ENCODE measurements at regions not wholly inside any gene's neighbourhood (a gene's known extent, or its start where the extent isn't known, plus 50 kb on each side); places are given as distances from the start of the nearest gene placed in this dataset.

DNA sequence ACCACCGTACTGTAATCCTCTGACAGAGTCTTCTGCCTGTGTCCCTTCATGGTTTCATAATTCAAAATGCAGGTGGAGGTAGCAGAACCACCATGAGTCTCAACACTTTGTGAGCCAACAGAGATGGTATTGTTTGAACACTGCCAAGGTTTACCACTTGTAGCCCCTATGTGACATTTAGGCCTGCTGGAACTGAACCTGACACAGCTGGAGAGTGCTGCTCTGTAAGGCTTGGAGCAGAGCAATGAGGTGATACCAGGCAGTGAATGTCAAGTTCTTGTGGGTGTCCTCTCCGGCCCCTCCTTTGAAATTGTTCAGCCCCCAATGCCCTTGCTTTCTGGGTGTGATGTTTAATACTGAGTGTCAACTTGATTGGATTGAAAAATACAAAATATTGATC is 1042.9 kb downstream of the ARAP2 start:
- no peak for FAIRE-seq

DNA sequence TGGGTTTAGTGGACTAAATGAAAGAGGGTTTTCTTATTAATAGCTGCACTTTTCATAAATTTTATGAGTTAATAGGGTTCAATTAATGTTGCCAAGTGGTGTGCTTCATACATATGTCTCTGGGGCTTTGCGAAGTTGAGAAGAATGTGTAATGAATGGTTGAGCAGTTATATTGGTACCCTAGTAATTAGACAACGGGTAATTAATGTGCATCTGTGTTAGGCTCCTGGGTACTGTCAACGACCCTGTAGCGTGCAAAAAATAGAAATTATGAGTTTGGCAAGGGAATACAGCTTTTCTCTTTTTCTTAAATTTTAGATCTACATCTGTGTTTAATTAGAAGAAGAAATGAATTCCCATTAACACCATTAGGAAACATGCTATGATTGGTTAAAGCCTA is 1027.7 kb downstream of the ARAP2 start:
- no peak overlapping the region for H3K27ac ChIP-seq (ENCODE audit: low read depth in 1 of 3, low read length in 2 of 3)
- H3K4me3 ChIP-seq (ENCODE audit: low read depth in 1 of 3, low read length in 3 of 3) = no peak overlapping the region
- no peak for FAIRE-seq
- H3K9me3 ChIP-seq (ENCODE audit: control insufficient read depth in 2 of 2, insufficient read depth in 1 of 2, low read depth in 1 of 2, low read length in 1 of 2) = no peaks in the 10 kb centered on the region
- no peaks in the 10 kb centered on the region for H3K27me3 ChIP-seq (ENCODE audit: control insufficient read depth in 3 of 3, insufficient read depth in 3 of 3, low read length in 3 of 3)
- no peaks in the 10 kb centered on the region for H3K36me3 ChIP-seq (ENCODE audit: control insufficient read depth in 3 of 3, insufficient read depth in 2 of 3, low read depth in 1 of 3, low read length in 3 of 3)
- 63 to 77% (median 74%) methylated on average over 4 of the region's 4 CpGs for WGBS, 3 donors
- H3K4me1 ChIP-seq (ENCODE audit: control insufficient read depth in 3 of 3, insufficient read depth in 2 of 3, low read depth in 1 of 3, low read length in 2 of 3) = no peaks in the 10 kb centered on the region
- DNase-seq = no peak

More for the DNA sequence above, 1042.9 kb downstream of the ARAP2 start:
- WGBS, 3 donors = 85 to 88% (median 85%) methylated on average over 2 of the region's 2 CpGs
- no peak overlapping the region for H3K27ac ChIP-seq (ENCODE audit: low read depth in 1 of 3, low read length in 2 of 3)
- no peaks in the 10 kb centered on the region for H3K36me3 ChIP-seq (ENCODE audit: control insufficient read depth in 3 of 3, insufficient read depth in 2 of 3, low read depth in 1 of 3, low read length in 3 of 3)
- no peak overlapping the region for H3K4me3 ChIP-seq (ENCODE audit: low read depth in 1 of 3, low read length in 3 of 3)
- no peaks in the 10 kb centered on the region for H3K27me3 ChIP-seq (ENCODE audit: control insufficient read depth in 3 of 3, insufficient read depth in 3 of 3, low read length in 3 of 3)
- H3K4me1 ChIP-seq (ENCODE audit: control insufficient read depth in 3 of 3, insufficient read depth in 2 of 3, low read depth in 1 of 3, low read length in 2 of 3) = no peaks in the 10 kb centered on the region
- no peak for DNase-seq
- peaks cover 0 to 4% of the 10 kb centered on the region in 2 donors for H3K9me3 ChIP-seq (ENCODE audit: control insufficient read depth in 2 of 2, insufficient read depth in 1 of 2, low read depth in 1 of 2, low read length in 1 of 2)

DNA sequence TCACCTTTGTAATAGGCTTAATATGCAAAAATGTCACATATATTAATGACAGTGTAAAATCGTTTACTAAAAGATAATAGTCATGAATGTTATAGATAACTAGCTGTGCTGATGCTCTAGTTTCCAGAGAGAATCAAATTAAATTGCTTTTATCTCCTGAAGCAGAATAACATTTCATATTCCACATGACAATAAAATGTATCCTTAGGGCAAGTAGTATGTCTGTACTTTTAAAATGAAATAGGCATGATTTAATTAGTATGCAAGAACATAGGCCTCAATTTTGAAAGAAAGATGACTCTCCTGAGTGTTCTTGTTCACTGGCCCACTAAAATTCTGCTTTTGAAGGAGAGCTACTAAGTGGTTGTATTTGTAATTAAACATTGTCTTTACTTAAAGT is 1027.0 kb downstream of the ARAP2 start:
- DNase-seq = no peak
- no peaks in the 10 kb centered on the region for H3K9me3 ChIP-seq (ENCODE audit: control insufficient read depth in 2 of 2, insufficient read depth in 1 of 2, low read depth in 1 of 2, low read length in 1 of 2)
- no peak overlapping the region for H3K27ac ChIP-seq (ENCODE audit: low read depth in 1 of 3, low read length in 2 of 3)
- WGBS, 3 donors = 45 to 61% (median 59%) methylated on average over 1 of the region's 1 CpG
- no peaks in the 10 kb centered on the region for H3K27me3 ChIP-seq (ENCODE audit: control insufficient read depth in 3 of 3, insufficient read depth in 3 of 3, low read length in 3 of 3)
- H3K4me1 ChIP-seq (ENCODE audit: control insufficient read depth in 3 of 3, insufficient read depth in 2 of 3, low read depth in 1 of 3, low read length in 2 of 3) = no peaks in the 10 kb centered on the region
- no peaks in the 10 kb centered on the region for H3K36me3 ChIP-seq (ENCODE audit: control insufficient read depth in 3 of 3, insufficient read depth in 2 of 3, low read depth in 1 of 3, low read length in 3 of 3)
- FAIRE-seq = no peak
- H3K4me3 ChIP-seq (ENCODE audit: low read depth in 1 of 3, low read length in 3 of 3) = no peak overlapping the region

DNA sequence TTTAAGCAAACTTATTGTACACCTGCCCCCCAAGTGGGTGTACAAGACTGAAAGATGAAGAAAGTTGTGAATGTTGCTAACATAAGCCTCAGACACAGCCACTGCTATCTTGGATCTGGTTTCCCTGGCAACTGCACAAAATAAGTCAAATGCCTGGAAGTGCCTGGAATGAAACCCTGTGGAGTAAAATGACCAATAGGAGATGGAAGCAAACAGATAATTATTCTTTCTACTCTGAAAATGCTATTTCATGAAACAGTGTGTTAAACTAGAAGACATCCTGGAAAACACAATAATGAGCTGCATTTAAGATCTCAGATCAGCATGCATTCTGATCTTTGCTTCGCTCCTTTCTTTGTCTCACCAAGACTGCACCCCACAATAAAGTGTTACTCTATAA is 1016.0 kb downstream of the ARAP2 start:
- Histone ChIP-seq H3K9me3 (ENCODE audit: control insufficient read depth in 2 of 2, insufficient read depth in 1 of 2, low read depth in 1 of 2, low read length in 1 of 2) (no peaks in the 10 kb centered on the region), H3K36me3 (ENCODE audit: control insufficient read depth in 3 of 3, insufficient read depth in 2 of 3, low read depth in 1 of 3, low read length in 3 of 3) (no peaks in the 10 kb centered on the region), H3K4me3 (ENCODE audit: low read depth in 1 of 3, low read length in 3 of 3) (no peak overlapping the region), H3K27me3 (ENCODE audit: control insufficient read depth in 3 of 3, insufficient read depth in 3 of 3, low read length in 3 of 3) (no peaks in the 10 kb centered on the region), H3K4me1 (ENCODE audit: control insufficient read depth in 3 of 3, insufficient read depth in 2 of 3, low read depth in 1 of 3, low read length in 2 of 3) (no peaks in the 10 kb centered on the region), H3K27ac (ENCODE audit: low read depth in 1 of 3, low read length in 2 of 3) (no peak overlapping the region)
- WGBS, 3 donors = 82 to 90% (median 83%) methylated on average over 1 of the region's 1 CpG
- DNase-seq (no peak), FAIRE-seq (no peak)

DNA sequence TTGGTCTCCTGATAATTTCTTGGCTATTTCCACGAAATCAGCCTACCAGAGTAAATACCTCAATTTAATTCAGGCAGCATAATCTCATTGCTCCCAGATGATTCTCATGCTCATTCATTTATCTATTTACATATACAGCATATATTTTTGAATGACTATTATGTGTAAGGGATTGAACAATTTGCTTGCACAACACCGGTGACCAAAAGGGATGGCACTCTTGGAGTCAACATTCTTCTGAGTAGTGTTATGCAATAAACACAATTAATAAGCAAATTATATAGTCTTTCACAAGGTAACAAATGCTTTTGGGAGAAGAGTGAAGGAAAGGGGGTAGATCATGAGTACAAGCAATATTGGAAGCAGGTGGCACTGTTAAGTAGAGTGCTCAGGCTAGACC is 1015.3 kb downstream of the ARAP2 start:
- Histone ChIP-seq H3K27me3 (ENCODE audit: control insufficient read depth in 3 of 3, insufficient read depth in 3 of 3, low read length in 3 of 3) (no peaks in the 10 kb centered on the region), H3K4me1 (ENCODE audit: control insufficient read depth in 3 of 3, insufficient read depth in 2 of 3, low read depth in 1 of 3, low read length in 2 of 3) (no peaks in the 10 kb centered on the region), H3K9me3 (ENCODE audit: control insufficient read depth in 2 of 2, insufficient read depth in 1 of 2, low read depth in 1 of 2, low read length in 1 of 2) (no peaks in the 10 kb centered on the region), H3K36me3 (ENCODE audit: control insufficient read depth in 3 of 3, insufficient read depth in 2 of 3, low read depth in 1 of 3, low read length in 3 of 3) (no peaks in the 10 kb centered on the region), H3K4me3 (ENCODE audit: low read depth in 1 of 3, low read length in 3 of 3) (no peak overlapping the region), H3K27ac (ENCODE audit: low read depth in 1 of 3, low read length in 2 of 3) (no peak overlapping the region)
- 61 to 73% (median 63%) methylated on average over 2 of the region's 2 CpGs for WGBS, 3 donors
- DNase-seq (no peak), FAIRE-seq (no peak)

DNA sequence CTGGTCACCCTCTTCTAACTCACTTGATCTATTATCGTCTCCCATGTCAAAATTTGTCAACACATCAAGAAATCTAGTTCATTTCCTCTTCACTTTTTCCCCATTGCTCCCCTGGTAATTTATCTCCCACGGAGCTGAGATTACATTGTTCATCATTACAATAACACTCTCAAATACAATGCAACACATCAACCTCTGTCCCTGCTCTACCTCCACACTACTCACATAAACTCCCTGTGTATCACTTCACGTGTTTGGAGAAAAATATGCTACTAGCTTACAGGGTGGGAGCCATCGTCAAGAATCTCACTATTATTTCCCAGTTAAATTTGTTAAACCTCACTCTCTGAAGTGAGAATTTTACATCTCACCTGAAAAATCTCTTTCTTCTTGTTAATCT is 1006.4 kb downstream of the ARAP2 start:
- FAIRE-seq = no peak
- DNase-seq = no peak
- 51 to 64% (median 61%) methylated on average over 4 of the region's 4 CpGs for WGBS, 3 donors

DNA sequence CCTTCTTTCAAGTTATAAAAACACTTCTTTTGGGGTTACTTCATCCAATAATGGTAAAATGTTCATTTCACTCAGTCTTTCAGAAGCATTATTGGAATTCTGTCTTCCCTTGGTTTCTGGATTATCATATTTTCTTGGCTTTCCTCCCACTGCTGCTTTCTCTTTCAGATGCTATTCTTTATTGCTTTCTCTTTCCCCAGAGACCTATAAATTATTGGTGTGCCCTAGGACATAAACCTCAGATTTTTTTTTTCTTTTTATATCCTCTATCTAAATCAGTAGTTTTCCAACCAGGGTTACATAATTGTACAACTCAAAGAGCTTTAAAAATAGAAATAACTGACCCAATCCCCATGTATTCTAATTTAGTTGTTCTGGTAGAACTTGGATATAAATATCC is 1005.5 kb downstream of the ARAP2 start:
- Histone ChIP-seq H3K27ac (ENCODE audit: low read depth in 1 of 3, low read length in 2 of 3) (no peak overlapping the region), H3K4me3 (ENCODE audit: low read depth in 1 of 3, low read length in 3 of 3) (no peak overlapping the region), H3K27me3 (ENCODE audit: control insufficient read depth in 3 of 3, insufficient read depth in 3 of 3, low read length in 3 of 3) (no peaks in the 10 kb centered on the region), H3K9me3 (ENCODE audit: control insufficient read depth in 2 of 2, insufficient read depth in 1 of 2, low read depth in 1 of 2, low read length in 1 of 2) (peaks cover 0 to 4% of the 10 kb centered on the region in 2 donors), H3K36me3 (ENCODE audit: control insufficient read depth in 3 of 3, insufficient read depth in 2 of 3, low read depth in 1 of 3, low read length in 3 of 3) (no peaks in the 10 kb centered on the region), H3K4me1 (ENCODE audit: control insufficient read depth in 3 of 3, insufficient read depth in 2 of 3, low read depth in 1 of 3, low read length in 2 of 3) (no peaks in the 10 kb centered on the region)
- no peak for DNase-seq
- FAIRE-seq = no peak

More for the DNA sequence above, 1006.4 kb downstream of the ARAP2 start:
- Histone ChIP-seq H3K4me1 (ENCODE audit: control insufficient read depth in 3 of 3, insufficient read depth in 2 of 3, low read depth in 1 of 3, low read length in 2 of 3) (no peaks in the 10 kb centered on the region), H3K27me3 (ENCODE audit: control insufficient read depth in 3 of 3, insufficient read depth in 3 of 3, low read length in 3 of 3) (no peaks in the 10 kb centered on the region), H3K36me3 (ENCODE audit: control insufficient read depth in 3 of 3, insufficient read depth in 2 of 3, low read depth in 1 of 3, low read length in 3 of 3) (no peaks in the 10 kb centered on the region), H3K4me3 (ENCODE audit: low read depth in 1 of 3, low read length in 3 of 3) (no peak overlapping the region), H3K27ac (ENCODE audit: low read depth in 1 of 3, low read length in 2 of 3) (no peak overlapping the region), H3K9me3 (ENCODE audit: control insufficient read depth in 2 of 2, insufficient read depth in 1 of 2, low read depth in 1 of 2, low read length in 1 of 2) (peaks cover 0 to 4% of the 10 kb centered on the region in 2 donors)

DNA sequence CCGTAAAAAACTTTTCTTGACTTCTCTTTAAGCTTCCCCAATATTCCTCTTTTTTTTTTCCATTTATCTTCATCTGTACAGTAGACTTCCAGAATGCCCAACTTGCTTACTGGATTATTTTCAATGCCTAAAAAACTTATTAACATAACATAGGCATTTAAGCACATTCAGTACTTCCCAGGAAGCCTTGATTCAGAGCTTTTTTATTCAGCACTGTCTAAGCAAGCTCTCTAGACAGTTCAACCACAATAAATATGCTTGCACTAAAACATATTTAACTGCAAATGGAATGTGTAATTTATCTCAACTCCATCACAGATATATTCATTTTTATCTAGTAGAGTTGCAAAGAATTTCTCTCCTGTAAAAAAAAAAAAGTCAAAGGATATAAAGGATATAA is 997.8 kb downstream of the ARAP2 start:
- Histone ChIP-seq H3K27me3 (ENCODE audit: control insufficient read depth in 3 of 3, insufficient read depth in 3 of 3, low read length in 3 of 3) (no peaks in the 10 kb centered on the region), H3K27ac (ENCODE audit: low read depth in 1 of 3, low read length in 2 of 3) (no peak overlapping the region), H3K4me1 (ENCODE audit: control insufficient read depth in 3 of 3, insufficient read depth in 2 of 3, low read depth in 1 of 3, low read length in 2 of 3) (no peaks in the 10 kb centered on the region), H3K9me3 (ENCODE audit: control insufficient read depth in 2 of 2, insufficient read depth in 1 of 2, low read depth in 1 of 2, low read length in 1 of 2) (peaks cover 0 to 3% of the 10 kb centered on the region in 2 donors), H3K36me3 (ENCODE audit: control insufficient read depth in 3 of 3, insufficient read depth in 2 of 3, low read depth in 1 of 3, low read length in 3 of 3) (no peaks in the 10 kb centered on the region), H3K4me3 (ENCODE audit: low read depth in 1 of 3, low read length in 3 of 3) (no peak overlapping the region)
- DNase-seq (no peak), FAIRE-seq (no peak)
- 95 to 98% (median 95%) methylated on average over 1 of the region's 1 CpG for WGBS, 3 donors

DNA sequence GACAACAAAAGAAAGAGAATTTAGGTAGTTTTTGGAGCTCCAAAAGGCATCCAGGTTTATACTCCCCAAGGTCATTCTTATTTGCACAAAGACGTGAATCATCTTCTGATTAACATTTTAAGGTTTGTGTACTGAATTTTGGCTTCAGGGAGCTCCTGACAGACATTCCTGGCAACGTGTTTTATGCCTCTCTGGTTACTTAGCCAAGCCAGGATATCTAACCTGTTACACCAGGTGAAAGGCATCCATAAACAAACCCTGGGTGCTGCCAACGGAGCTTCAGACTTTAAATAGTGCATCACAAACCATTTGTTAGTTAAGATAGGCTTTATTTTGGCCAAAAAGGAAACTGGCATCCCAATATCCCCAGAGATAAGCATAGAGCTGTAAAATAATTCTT is 997.3 kb downstream of the ARAP2 start:
- Histone ChIP-seq H3K4me3 (ENCODE audit: low read depth in 1 of 3, low read length in 3 of 3) (no peak overlapping the region), H3K27ac (ENCODE audit: low read depth in 1 of 3, low read length in 2 of 3) (no peak overlapping the region), H3K27me3 (ENCODE audit: control insufficient read depth in 3 of 3, insufficient read depth in 3 of 3, low read length in 3 of 3) (no peaks in the 10 kb centered on the region), H3K36me3 (ENCODE audit: control insufficient read depth in 3 of 3, insufficient read depth in 2 of 3, low read depth in 1 of 3, low read length in 3 of 3) (no peaks in the 10 kb centered on the region), H3K9me3 (ENCODE audit: control insufficient read depth in 2 of 2, insufficient read depth in 1 of 2, low read depth in 1 of 2, low read length in 1 of 2) (no peaks in the 10 kb centered on the region), H3K4me1 (ENCODE audit: control insufficient read depth in 3 of 3, insufficient read depth in 2 of 3, low read depth in 1 of 3, low read length in 2 of 3) (no peaks in the 10 kb centered on the region)
- DNase-seq = no peak
- FAIRE-seq = no peak
- WGBS, 3 donors = 2 to 21% (median 12%) methylated on average over 3 of the region's 3 CpGs

Measured in small intestine (tissue), 7 donors.